ENCODE measurements at regions not wholly inside any gene's neighbourhood (a gene's known extent, or its start where the extent isn't known, plus 50 kb on each side); places are given as distances from the start of the nearest gene placed in this dataset.

DNA sequence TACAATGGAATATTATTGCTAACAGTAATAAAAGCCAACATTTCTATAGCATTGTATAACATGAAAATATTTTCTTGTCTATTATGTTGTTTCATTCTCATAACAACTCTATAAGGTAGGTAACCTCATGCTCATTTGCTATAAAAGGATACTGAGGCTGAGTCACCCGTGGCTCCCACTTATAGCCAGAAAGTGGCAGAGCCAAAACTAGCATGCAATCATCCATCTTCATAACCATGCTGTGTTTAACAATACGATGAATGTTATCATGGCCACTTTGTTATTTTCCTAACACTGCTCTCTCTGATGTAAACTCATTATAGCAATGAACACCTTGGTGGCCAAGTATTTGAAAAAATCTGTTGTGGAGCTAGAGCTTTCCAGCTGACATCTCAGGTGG, 80.8 kb upstream of the JUN start:
- DNase-seq: no peak

DNA sequence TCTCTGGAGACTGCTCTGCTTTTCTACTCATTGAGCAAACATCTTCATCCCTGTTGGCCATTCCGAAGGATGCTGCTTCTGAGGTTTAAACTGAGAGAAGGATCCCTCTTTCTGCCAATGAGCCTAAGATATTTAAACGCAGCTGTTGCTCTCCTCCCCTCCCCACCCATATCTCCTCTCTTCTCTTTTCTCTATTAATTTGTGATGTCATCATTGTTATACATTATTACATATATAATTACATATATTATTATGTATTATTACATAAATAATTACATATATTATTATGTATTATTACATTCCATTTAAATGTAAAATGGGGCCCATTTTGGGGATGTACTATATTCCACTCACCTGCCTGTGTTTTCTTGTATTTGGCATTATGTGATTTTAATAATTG, 82.7 kb upstream of the JUN start:
- no peak for DNase-seq

DNA sequence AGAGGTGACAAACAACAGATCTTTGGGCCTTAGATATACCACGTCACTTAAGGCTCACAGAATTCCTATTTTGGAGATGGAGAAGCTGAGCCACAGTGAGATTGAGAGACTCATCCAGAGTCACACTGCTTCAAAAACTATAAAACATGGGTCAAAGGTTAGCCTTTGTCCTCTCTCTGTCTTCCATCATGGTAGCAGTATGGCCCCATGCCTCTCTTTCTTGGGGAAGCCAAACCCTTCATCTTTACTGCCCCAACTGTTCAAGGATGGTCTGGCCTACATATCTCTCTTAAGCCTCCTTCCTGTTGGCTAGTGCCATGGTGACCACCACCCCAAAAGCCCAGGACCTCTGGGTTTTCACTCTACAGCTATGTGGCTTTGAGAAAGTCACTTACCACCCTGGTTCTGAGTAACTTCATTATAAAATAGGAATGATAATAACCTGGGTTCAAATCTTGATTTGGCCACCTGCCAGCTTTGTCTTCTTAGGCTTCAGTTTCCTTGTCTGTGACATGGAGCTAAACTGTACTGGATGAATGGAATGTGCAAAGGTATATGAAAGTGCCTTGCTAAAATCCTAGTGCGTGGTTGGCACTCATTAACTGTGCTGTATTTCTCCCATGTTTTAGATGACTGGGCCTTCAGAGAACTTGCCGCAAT, 85.9 kb upstream of the JUN start:
- peak; percentile 59 for DNase-seq

DNA sequence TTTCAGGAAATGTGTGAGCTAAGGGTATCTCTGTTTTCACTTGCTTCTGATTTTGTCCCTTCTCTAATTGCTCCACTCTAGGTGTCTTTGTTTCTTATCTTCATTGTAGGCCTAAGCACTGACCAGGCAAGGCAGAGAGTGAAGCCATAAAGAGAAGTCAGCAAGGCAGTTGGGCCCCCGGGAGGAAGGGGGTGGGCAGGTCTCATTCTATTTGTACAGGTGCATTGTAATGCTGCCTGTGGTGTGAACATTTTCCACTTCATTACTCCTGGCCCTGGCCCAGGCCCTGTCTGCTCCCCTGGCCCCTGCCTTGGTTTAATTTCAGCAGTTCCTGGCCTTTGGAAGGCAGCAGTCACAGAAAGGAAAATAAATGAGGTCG, 86.4 kb upstream of the JUN start:
- DNase-seq: peak; percentile 97

DNA sequence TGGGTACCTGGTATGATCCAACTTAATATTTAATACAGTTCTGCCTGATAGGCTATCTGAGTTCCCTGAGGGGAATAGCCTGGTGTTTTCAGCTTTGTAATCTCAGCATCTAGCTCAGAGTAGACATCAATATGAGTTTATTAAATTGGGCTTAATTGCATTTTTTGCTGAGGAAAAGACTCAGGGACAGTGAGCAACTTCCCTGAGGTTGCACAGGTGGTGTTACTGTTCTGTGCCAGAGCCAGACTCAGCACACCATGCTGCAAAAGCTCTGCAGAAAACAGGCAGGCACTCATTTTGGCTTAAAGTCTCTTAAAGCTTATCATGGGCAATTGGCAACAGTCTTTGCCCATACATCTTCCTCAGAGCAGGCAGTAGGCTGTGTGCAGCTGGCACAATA, 90.5 kb upstream of the JUN start:
- DNase-seq: no peak

DNA sequence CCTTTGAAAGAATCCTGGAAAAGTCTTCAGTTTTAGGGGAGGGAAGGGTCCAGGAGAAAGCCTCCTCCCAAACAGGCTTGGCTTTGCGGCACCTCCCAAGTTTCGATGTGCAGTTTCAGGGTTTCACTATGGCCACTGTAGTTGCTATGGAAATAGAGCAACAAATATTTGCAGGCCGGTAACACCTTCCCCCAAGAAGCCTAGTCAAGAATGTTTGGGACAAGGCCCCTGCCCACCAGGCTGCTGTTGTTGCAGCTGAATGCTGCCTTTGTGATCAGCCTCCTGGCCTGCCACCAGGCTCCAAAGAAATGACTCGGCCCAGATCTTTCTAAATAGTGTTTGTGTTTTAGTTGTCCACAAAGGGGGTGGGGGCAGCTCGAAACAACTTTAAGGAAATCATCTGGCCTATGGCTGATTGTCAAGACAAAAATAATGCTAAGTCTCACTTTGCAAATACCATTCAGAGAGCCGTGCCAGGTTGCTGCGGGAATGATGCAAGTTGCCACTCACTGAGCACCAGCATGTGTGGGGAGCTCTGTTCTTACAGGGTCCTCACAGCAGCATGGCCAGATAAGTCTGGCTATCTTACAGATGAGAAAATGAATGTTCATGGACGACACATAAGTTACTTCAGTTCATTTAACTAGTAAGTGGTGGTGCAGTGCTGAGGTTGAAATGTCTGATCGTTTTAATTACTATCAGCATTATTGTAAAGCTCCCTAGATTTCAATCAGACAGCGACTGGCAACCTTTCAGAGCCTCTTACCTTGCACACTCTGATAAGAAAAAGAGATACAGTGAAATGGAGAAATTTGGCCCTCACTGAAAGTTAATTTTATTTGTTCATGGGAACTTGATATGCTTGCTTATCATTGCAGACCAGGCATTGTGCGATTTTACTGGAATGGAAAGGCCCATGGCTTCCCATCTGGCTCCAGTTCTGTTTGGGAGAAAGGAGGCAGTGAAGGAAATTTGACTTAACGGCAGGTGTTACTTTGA, 91.2 kb upstream of the JUN start:
- DNase-seq: peak; percentile 74

DNA sequence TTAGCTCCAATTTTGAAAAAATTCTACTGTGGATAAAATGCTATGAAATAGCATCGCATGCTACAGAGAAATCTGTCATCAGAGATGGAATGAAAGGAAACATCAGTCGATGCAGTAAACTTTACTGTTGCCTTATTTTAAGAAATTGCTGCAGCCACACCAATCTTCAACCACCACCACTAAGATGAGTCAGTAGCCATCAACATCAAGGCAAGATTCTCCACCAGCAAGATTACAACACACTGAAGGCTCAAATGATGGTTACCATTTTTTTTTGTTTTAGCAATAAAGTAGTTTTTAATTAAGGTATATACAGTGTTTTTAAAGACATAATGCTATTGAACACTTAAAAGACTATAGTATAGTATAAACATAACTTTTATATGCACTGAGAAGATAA, 95.6 kb upstream of the JUN start:
- no peak for DNase-seq

DNA sequence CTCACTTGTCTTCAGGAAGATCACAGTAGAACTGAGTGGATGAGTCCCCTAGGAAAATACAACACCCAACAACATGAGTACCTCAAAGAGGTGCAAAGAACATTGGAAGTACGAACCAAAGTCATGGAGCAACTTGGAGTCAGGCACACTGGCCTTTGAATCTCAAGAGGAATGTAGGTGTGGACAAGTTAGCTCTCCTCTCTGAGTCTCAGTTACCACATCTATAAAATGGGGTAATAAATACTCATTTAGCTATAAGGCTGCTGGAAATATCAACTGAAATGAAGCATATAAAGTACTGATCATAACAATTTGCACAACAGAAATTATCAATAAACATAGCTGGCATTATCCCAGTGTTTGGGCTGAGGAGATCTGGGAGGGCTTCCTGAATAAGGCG, 96.7 kb upstream of the JUN start:
- no peak for DNase-seq

DNA sequence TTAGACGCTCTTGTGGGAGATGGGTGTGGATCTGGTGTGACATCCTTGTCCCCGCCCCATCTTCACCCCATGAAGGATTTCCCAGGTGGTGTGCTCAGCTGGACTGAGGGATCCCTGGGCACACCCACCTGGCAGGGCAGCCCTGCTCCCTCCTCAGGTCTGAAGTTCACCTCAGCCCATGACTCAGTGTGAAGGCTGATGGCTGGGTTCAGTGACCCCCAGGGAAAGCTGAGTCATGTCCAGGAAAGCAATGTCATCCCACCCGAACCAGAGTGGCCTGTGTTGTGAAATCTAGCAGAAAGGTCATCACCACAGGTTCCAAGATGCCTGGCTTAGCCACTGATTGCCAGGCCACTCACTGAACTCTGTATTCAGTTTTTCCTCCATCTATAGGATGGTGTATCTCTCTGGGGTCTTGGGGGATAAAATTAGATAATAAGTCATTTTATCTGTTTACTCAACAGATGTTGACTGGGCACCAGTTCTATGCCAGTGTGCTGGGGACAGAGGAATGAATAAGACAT, 97.7 kb upstream of the JUN start:
- DNase-seq: peak; percentile 72

DNA sequence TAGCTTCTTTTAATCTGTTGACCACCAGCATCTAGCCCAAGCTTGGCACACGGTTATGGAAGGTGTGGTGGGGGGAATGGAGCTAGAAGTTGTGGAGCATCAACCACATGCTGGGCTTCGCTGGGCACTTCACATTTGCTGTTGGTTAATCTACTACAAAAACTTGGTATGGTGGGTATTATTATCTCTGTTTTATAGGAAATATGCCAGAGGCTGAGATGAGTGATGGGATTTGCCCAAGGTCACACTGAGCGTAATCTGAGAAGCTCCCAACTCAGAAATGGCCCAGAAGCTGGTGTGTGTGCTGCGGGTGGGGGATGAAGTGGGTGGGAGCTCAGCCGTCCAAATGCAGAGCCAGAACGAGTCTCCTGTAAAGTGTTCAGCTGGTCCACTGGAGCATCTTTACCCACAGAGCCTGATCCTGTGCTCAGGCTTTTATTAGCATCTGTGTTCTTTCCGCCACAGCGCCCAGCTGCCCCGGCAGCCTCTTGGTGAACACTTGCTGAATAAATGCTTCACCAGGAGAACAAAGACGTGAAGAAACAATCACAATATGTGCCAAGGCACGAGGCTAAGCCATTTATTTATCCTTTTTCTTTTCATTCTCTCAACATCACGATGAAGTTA, 98.6 kb upstream of the JUN start:
- peak; percentile 44 for DNase-seq

DNA sequence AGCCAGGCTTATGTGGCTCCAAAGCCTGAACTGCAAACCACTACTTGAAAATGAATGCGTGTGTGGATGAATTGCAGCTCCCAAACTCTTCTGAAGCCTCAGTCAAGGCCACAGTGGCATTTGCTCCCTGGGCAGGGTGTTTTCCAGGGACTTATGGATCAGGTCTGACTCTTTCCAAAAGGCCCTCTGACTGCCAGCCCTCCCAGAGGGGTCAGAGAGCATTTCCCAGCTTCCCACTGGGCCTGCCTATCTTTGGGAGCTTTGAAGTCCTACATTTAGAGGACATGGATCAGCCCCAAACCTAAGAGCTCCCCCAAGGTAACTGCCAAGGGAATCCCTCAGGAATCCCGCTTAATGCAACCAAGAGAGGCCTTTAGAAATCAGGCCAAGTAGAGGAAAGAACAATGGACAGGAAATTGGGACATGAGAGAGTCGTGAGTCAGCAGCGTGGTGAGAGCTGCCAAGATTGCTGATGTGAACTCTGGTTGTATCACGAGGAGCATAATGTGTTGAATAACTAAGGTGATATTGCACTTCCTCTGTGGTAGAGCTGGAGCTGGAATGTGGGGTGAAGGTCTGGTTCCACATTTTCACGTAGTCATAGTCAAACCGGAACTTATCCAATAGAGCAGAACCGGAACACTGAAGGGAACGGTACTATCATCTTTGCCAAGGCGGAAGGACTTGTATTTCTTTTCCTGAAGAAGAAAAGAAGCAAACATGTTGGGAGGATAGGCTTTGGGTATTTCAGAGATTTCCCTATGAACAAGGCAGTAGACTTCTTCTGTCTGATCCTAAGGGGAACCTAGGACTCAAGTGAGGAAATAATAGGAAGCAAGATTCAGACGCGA, 99.4 kb upstream of the JUN start:
- peak; percentile 90 for DNase-seq

DNA sequence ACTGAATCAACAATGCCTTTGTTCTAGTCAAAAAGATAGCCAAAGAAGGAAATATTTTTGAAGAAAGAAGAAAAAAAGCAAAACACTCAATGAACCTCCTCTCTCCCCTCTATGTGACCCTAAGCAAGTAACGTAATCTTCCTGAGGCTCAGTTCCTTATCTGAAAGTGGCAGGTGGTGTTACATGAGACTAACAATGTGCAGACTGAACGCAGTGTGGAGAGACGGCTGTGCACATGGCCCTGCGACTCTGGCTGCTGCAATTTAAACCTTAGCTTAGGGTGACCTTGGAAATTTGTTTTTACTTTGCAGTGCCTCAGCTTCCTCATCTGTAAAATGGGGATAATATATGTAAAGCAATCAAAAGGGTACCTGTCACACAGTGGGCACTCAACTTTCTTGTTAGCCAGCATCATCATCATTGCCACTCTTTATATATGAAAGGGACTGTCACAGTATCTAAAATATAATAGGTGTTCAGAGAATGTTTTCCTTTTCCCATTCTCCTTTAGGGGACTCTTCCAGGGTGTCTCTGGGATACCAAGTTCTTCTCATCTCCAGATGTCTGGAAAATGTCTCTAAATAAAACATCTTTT, 100.1 kb upstream of the JUN start:
- DNase-seq: peak; percentile 72

DNA sequence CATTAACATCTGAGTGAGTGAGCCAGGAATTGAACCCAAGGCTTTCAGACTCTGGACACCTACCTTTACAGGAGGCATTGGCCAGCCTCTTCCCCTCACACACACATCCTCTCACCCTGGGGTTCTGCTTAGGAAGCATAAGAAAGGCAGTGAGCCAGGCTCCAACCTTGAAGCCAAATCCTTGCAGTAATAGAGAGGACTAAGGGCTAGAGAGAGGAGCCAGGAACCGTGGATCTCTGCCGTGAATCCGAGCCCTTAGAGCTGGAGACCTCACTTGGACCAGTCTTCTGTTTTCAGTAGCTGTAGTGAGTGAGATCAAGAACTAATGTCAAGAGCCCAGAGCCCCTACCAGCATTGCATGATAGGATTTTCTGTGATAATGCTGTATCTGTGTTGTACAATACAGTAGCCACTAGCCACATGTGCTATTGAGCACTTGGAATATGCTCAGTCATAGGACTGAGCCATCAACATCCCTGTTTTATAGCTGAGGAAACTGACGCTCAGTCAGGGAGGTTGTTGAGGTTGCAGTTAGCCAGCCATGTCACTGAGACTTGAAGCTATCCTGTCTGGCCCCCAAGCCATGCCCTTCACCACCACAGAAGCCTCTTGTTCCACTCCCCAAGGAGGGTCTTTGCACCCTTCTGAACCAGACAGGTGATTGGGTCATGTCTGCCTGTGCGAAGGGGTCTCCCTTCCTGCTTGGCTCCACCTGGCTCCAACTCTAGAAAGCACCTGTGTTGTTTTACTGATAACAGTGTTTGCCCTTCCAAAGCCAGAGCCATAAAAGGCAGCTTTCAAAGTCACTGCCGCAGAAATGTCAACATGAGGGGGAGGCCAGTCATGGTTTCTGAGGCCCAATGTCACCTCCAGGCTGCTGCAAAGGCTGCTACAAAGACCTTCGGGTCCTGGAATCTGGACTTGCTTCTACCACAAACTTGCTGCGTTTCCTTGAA, 101.1 kb upstream of the JUN start:
- DNase-seq: peak; percentile 99

DNA sequence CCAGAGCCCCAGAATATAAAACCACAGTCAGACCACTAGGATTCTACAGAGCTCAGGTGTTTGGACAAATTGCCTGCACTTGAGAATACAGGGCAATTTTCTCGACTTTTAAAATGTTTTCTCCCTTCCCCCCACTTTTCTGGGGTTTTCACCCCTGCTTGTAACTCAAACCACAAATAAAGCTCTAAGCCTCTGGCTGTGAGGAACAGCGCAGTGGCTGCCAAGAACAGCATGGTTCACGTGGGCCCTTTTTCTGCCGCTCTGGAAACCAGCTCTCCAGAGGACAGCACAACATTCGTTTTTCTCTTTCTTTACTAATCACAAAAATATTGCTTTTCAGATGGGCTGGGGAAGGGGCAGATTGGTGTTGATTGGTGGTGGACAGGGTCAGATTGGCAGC, 102.2 kb upstream of the JUN start:
- DNase-seq: peak; percentile 59

DNA sequence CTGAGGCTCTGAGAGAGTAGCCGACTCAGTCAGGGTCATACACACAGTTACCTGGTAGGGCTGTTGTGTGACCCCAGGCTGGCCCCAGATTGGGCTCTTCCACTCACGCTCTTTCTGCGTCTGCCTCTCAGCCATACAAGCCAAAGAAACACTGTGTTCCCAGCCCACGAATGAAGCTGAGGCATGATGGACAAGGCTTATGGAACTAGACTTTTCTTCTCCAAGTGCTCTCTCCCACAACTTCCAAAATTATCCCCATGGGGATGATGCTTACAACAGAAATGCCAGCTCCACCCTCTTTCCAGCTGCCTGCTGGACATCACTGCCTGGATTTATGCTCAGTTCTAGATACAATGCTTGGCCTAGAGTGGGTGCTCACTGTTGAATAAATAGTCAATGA, 102.8 kb upstream of the JUN start:
- peak; percentile 26 for DNase-seq

DNA sequence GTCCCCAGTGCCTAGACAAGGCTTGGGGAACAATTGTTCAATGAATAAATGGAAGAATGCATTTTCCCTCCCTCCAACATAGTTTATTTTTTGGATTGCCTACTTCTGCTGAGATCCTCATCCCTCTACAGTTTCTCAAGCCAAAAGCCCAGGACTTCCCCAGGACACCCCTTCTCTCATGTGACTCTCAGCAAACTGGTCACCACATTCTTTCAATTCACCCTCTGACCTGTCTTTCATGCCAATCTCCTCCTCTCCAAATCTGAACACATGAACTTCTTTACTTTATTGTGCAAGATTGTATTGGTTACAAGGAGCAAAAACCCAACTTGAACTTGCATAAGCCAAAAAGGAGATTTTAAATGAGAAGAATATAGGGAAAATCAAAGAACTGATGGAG, 103.2 kb upstream of the JUN start:
- DNase-seq: no peak

DNA sequence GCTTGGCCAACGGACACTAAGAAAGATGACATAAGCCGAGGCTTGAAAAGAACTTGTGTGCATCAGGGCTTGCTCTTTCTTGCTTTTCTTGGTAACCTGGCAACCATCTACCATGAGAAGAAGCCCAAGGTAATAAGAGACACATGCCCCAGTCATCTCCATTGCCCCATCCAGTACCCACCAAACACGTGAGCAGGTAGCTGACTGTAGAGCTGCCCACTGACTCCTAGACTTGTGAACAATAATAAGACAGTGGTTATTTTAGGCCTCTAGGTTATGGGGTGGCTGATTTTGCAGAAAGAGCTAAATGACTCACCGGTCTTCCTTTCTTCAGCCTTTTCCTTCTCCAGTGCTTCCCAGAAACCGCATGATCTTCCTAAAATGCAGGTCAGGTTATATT, 105.0 kb upstream of the JUN start:
- DNase-seq: no peak

DNA sequence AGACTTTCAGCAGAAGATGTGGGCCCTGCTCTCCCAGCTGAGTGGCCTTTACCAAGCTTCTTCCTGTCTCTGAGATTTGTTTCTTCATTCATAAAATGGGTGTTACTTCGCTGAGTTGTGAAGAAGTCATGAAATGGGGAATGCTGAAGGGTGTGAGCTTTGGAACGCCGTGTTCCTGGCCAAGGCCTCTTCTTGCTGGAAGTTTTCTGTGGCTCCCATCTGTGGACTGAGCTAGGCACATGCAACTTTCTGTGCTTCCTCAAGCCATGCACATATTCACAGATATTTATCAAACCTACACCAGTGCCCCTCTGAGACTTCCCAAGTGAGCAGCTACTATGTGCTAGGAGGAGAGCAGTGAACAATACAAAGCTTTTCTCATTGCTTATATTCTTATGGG, 106.3 kb upstream of the JUN start:
- DNase-seq: no peak

DNA sequence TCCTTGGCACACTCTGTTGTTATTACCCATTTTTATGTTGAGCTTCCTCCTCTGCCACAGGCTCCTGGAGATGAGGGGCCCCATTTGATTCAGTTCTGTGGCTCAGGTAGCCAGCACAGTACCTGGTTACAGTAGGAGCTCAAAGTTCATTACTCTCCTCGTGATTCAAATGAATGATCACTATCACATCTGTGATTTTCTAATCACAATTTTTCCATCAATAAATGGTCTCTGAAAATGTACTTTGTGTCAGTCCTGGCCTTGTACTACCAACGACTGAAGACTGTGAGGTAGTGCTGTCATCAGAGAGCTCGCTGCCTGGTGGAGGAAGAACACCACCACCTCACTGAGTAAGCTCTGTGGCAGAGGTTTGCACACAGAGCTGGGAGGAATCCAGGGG, 106.8 kb upstream of the JUN start:
- DNase-seq: no peak

DNA sequence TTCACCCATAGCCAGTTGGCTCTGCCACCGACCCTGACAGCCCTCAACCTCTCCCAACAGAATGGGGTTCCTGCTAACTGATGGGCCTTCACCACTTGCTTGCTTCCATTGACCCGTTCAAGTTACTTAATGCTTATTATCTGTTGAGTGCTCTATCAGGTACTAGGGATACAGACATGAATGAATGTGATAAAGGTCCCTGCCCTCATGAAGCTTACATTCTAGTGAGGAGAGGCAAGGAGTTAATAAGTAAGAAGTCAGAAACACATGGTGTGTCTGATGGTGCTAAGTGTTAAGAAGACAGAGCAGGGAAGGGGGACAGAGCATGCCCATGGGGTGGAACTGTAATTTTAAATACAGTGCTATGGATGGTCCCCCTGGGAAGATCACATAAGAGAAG, 107.5 kb upstream of the JUN start:
- DNase-seq: no peak

DNA sequence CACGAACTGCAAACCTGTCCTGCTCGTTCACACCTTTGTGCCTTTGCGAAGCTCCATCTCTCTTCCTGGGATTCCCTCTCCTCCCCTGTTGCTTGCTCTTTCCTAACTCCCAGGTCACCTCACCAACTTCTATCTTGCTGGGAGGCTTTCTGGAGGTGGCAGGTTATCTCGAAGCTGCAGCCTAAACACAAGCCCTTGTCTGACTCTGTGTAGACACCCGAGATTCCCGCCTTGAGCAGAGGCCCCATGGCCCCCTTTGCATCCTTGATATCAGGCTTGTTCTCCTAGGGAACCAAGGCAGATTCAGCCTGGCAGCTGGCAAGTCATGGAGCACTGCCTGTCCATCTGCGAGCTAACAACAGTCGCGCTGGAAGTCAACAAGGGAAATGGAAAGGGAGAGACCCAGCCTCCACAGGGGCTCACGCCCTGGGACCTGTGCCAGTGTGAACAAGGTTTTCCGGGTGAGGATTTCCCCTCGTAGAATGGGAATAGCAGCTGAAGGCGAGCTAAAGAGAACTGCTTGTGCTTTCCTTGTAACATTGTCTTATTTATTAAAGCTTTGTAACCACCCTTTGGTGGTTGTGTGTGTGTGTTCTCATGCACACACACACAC, 109.5 kb upstream of the JUN start:
- peak; percentile 87 for DNase-seq

All from DMS53 (cell line).